B cell (primary cell): ENCODE measurements at regions not wholly inside any gene's neighbourhood (a gene's known extent, or its start where the extent isn't known, plus 50 kb on each side); places are given as distances from the start of the nearest gene placed in this dataset.

Source experiments
- EZH2 ChIP-seq: IDR thresholded peaks from 2 replicates; pipeline ENCODE4 v1.6.1; 2012; ENCODE audit warnings: borderline replicate concordance, low read depth, mild to moderate bottlenecking, moderate library complexity, low read length; ENCODE audit not compliant: insufficient read depth, poor library complexity, severe bottlenecking
- TF ChIP-seq, protein P1 (sequence below): fragments of 200-600 bp; IDR thresholded peaks from one replicate; pipeline ENCODE4 v1.8.0; 2022; ENCODE audit warnings: antibody characterized with exemption, mild to moderate bottlenecking

DNA sequence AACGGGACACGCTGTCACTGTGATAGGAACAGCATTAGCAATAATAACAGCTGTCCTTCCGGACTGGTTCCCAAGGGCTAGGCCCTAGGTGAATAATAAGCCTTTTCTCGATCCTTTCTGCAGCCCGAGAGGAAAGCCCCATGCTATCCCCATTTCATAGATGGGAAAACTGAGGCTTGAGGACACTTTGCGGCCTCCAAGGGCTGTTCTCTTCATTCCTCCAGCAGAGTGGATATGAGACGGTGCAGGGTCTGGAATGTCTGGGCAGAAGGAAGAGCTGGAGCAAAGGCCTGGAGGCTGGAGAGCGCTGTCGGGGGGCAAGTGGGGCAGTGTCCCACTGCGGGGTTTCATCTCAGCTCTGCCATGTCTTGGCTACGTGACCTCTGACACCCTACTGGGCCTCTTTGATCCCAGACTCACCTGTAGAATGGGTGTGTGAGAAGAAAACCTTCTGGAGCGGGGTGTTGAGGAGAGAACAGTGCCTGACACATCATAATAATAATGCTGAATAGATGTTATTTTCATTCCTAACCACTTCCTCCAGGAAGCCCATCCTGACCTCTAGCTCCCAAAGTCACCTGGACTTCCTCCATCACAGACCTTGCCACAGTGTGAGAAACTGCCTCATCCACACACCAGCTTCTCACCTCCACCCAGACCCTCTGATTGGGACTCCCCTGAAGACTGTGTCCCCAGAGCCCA, 74.8 kb downstream of the CEBPB start:
- TF ChIP-seq, protein P1, sequence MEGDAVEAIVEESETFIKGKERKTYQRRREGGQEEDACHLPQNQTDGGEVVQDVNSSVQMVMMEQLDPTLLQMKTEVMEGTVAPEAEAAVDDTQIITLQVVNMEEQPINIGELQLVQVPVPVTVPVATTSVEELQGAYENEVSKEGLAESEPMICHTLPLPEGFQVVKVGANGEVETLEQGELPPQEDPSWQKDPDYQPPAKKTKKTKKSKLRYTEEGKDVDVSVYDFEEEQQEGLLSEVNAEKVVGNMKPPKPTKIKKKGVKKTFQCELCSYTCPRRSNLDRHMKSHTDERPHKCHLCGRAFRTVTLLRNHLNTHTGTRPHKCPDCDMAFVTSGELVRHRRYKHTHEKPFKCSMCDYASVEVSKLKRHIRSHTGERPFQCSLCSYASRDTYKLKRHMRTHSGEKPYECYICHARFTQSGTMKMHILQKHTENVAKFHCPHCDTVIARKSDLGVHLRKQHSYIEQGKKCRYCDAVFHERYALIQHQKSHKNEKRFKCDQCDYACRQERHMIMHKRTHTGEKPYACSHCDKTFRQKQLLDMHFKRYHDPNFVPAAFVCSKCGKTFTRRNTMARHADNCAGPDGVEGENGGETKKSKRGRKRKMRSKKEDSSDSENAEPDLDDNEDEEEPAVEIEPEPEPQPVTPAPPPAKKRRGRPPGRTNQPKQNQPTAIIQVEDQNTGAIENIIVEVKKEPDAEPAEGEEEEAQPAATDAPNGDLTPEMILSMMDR: no peak
- no peak for TF ChIP-seq EZH2
